AG10803 (cell line): ENCODE measurements at regions not wholly inside any gene's neighbourhood (a gene's known extent, or its start where the extent isn't known, plus 50 kb on each side); places are given as distances from the start of the nearest gene placed in this dataset.

Experiments
- DNase-seq: peaks from one replicate; pipeline ENCODE4 v3.0.0; 2010; ENCODE audit warnings: low read depth
- H3K4me3 ChIP-seq: 2 replicates; pipeline ENCODE4 v1.5.1; 2011; ENCODE audit warnings: mild to moderate bottlenecking, low read length, control low read depth
- CTCF ChIP-seq: conservative IDR thresholded peaks from 2 replicates; pipeline ENCODE4 v1.5.1; 2011; ENCODE audit warnings: mild to moderate bottlenecking, low read length, control low read depth, inconsistent platforms

- TF ChIP-seq CTCF, result no peak
- no peak overlapping the region for H3K4me3 ChIP-seq
- DNase-seq, result no peak
Observed at GRCh38 chr12:71219224-71219623, 61.4 kb upstream of the TSPAN8 start.

- DNase-seq, result no peak
- TF ChIP-seq CTCF, result no peak
- H3K4me3 ChIP-seq, result no peak overlapping the region
Observed at GRCh38 chr12:71218616-71219015, 60.8 kb upstream of the TSPAN8 start.

GRCh38 chr12:71216725-71217579 is 59.2 kb upstream of the TSPAN8 start:
- DNase-seq, result peak; percentile 15
- peak; percentile 40 for TF ChIP-seq CTCF
- no peak overlapping the region for H3K4me3 ChIP-seq

GRCh38 chr12:71214511-71215285 is 56.9 kb upstream of the TSPAN8 start:
- DNase-seq, result no peak
- no peak for TF ChIP-seq CTCF
- no peak overlapping the region for H3K4me3 ChIP-seq

- no peak overlapping the region for H3K4me3 ChIP-seq
- no peak for DNase-seq
- TF ChIP-seq CTCF, result no peak
Observed at GRCh38 chr12:71208053-71208685, 50.4 kb upstream of the TSPAN8 start.
